Hepatocyte (in vitro differentiated cells): ENCODE measurements at regions not wholly inside any gene's neighbourhood (a gene's known extent, or its start where the extent isn't known, plus 50 kb on each side); places are given as distances from the start of the nearest gene placed in this dataset.

ENCODE experiments used
- DNase-seq: peaks from one replicate; pipeline ENCODE4 v3.0.0-alpha.2; 2016; ENCODE audit warnings: low spot score
- H2AFZ ChIP-seq: fragments of 200-600 bp; sonication (generic); 2 replicates; pipeline ENCODE4 v1.6.0; 2016; ENCODE audit warnings: antibody characterized with exemption, mild to moderate bottlenecking
- H3K27ac ChIP-seq: fragments of 200-600 bp; sonication (generic); 2 replicates; pipeline ENCODE4 v1.5.1; 2016; ENCODE audit warnings: mild to moderate bottlenecking
- H3K27me3 ChIP-seq: fragments of 200-600 bp; sonication (generic); 2 replicates; pipeline ENCODE4 v1.6.1; 2016
- H3K36me3 ChIP-seq: fragments of 200-600 bp; sonication (generic); replicated peaks from 2 replicates; pipeline ENCODE4 v1.5.1; 2016; ENCODE audit warnings: low read depth; ENCODE audit not compliant: insufficient read depth
- H3K4me1 ChIP-seq: fragments of 200-600 bp; sonication (generic); 2 replicates; pipeline ENCODE4 v1.5.1; 2016; ENCODE audit warnings: mild to moderate bottlenecking, moderate library complexity; ENCODE audit not compliant: insufficient read depth
- H3K4me2 ChIP-seq: fragments of 200-600 bp; sonication (generic); 2 replicates; pipeline ENCODE4 v1.6.0; 2016
- H3K4me3 ChIP-seq: fragments of 200-600 bp; sonication (generic); 2 replicates; pipeline ENCODE4 v1.5.1; 2016; ENCODE audit warnings: mild to moderate bottlenecking
- H3K79me2 ChIP-seq: fragments of 200-600 bp; sonication (generic); 2 replicates; pipeline ENCODE4 v1.6.0; 2017; ENCODE audit warnings: mild to moderate bottlenecking
- H3K9me2 ChIP-seq: fragments of 200-600 bp; sonication (generic); replicated peaks from 2 replicates; pipeline ENCODE4 v1.6.0; 2017; ENCODE audit warnings: mild to moderate bottlenecking; ENCODE audit not compliant: insufficient read depth
- H3K9me3 ChIP-seq: fragments of 200-600 bp; sonication (generic); 2 replicates; pipeline ENCODE4 v1.5.1; 2016; ENCODE audit warnings: low read depth, mild to moderate bottlenecking
- H4K20me1 ChIP-seq: fragments of 200-600 bp; sonication (generic); 2 replicates; pipeline ENCODE4 v1.6.0; 2016; ENCODE audit warnings: mild to moderate bottlenecking; ENCODE audit not compliant: insufficient read depth, poor library complexity, severe bottlenecking
- CTCF ChIP-seq: fragments of 200-600 bp; sonication (generic); IDR thresholded peaks from 2 replicates; pipeline ENCODE4 v1.5.1; 2016; ENCODE audit warnings: antibody characterized with exemption, mild to moderate bottlenecking; ENCODE audit not compliant: poor library complexity
- EZH2 ChIP-seq: fragments of 200-600 bp; sonication (generic); IDR thresholded peaks from 2 replicates; pipeline ENCODE4 v1.6.1; 2016; ENCODE audit warnings: antibody characterized with exemption, mild to moderate bottlenecking, borderline replicate concordance
- EZH2phosphoT487 ChIP-seq: fragments of 200-600 bp; sonication (generic); IDR thresholded peaks from one replicate; pipeline ENCODE4 v1.6.1; 2018; ENCODE audit warnings: antibody characterized with exemption, mild to moderate bottlenecking, low read depth, moderate library complexity; ENCODE audit not compliant: unreplicated experiment, severe bottlenecking
- WGBS: methylation state at CpG from one replicate; pipeline ENCODE4 v1.1.6; 2016; ENCODE audit warnings: low lambda C conversion rate; ENCODE audit errors: missing lambda C conversion rate; 5-methylcytosine and 5-hydroxymethylcytosine counted together

GRCh38 chr11:109209572-109209971 is 212.4 kb upstream of the C11orf87 start:
- no peaks in the 10 kb centered on the region for H3K36me3 ChIP-seq
- no peaks in the 10 kb centered on the region for H4K20me1 ChIP-seq
- no peak overlapping the region for H2AFZ ChIP-seq
- TF ChIP-seq EZH2phosphoT487 (no peak), CTCF (no peak), EZH2 (no peak)
- no peaks in the 10 kb centered on the region for H3K4me1 ChIP-seq
- H3K9me3 ChIP-seq, result no peaks in the 10 kb centered on the region
- no peak for DNase-seq
- H3K27me3 ChIP-seq, result no peaks in the 10 kb centered on the region
- WGBS, result 86% methylated on average over 3 of the region's 3 CpGs
- no peaks in the 10 kb centered on the region for H3K79me2 ChIP-seq
- H3K9me2 ChIP-seq, result no peaks in the 10 kb centered on the region
- no peak overlapping the region for H3K27ac ChIP-seq
- no peak overlapping the region for H3K4me2 ChIP-seq
- H3K4me3 ChIP-seq, result no peak overlapping the region

- Histone ChIP-seq H2AFZ (no peak overlapping the region), H3K79me2 (no peaks in the 10 kb centered on the region), H4K20me1 (no peaks in the 10 kb centered on the region), H3K4me2 (no peak overlapping the region), H3K36me3 (no peaks in the 10 kb centered on the region), H3K4me3 (no peak overlapping the region), H3K27ac (no peak overlapping the region), H3K4me1 (no peaks in the 10 kb centered on the region), H3K27me3 (no peaks in the 10 kb centered on the region), H3K9me2 (no peaks in the 10 kb centered on the region), H3K9me3 (no peaks in the 10 kb centered on the region)
- DNase-seq, result no peak
- WGBS, result 94% methylated on average over 5 of the region's 5 CpGs
- TF ChIP-seq CTCF, result no peak
- TF ChIP-seq EZH2phosphoT487, result no peak
- TF ChIP-seq EZH2, result no peak
Observed at GRCh38 chr11:109221190-109221589, 200.8 kb upstream of the C11orf87 start.

- TF ChIP-seq CTCF (no peak), EZH2 (no peak), EZH2phosphoT487 (no peak)
- H4K20me1 ChIP-seq, result no peaks in the 10 kb centered on the region
- no peak overlapping the region for H2AFZ ChIP-seq
- peaks cover 3% of the 10 kb centered on the region for H3K9me3 ChIP-seq
- no peak overlapping the region for H3K27ac ChIP-seq
- H3K27me3 ChIP-seq, result no peaks in the 10 kb centered on the region
- H3K79me2 ChIP-seq, result no peaks in the 10 kb centered on the region
- H3K9me2 ChIP-seq, result no peaks in the 10 kb centered on the region
- no peaks in the 10 kb centered on the region for H3K36me3 ChIP-seq
- no peaks in the 10 kb centered on the region for H3K4me1 ChIP-seq
- H3K4me2 ChIP-seq, result no peak overlapping the region
- H3K4me3 ChIP-seq, result no peak overlapping the region
- no peak for DNase-seq
- WGBS, result 94% methylated on average over 2 of the region's 2 CpGs
Observed at GRCh38 chr11:109222761-109223160, 199.2 kb upstream of the C11orf87 start.

- no peak overlapping the region for H3K27ac ChIP-seq
- H3K4me3 ChIP-seq, result no peak overlapping the region
- H3K4me1 ChIP-seq, result no peaks in the 10 kb centered on the region
- H2AFZ ChIP-seq, result no peak overlapping the region
- DNase-seq, result no peak
- H3K9me3 ChIP-seq, result peaks cover 3% of the 10 kb centered on the region
- no peaks in the 10 kb centered on the region for H3K36me3 ChIP-seq
- no peaks in the 10 kb centered on the region for H3K9me2 ChIP-seq
- no peaks in the 10 kb centered on the region for H3K79me2 ChIP-seq
- TF ChIP-seq EZH2, result no peak
- no peak for TF ChIP-seq EZH2phosphoT487
- no peak for TF ChIP-seq CTCF
- H3K4me2 ChIP-seq, result no peak overlapping the region
- no peaks in the 10 kb centered on the region for H4K20me1 ChIP-seq
- no peaks in the 10 kb centered on the region for H3K27me3 ChIP-seq
Observed at GRCh38 chr11:109223451-109223850, 198.5 kb upstream of the C11orf87 start.
